IPS DF 6.9 (cell line): ENCODE measurements at regions not wholly inside any gene's neighbourhood (a gene's known extent, or its start where the extent isn't known, plus 50 kb on each side); places are given as distances from the start of the nearest gene placed in this dataset.
"Not testable (repeated sequence)": the region's sequence is repeated elsewhere in the genome, so short reads cannot be mapped to it uniquely, and the experiment has no call there.

ENCODE experiments used
- DNase-seq: peaks from one replicate; pipeline ENCODE4 v3.0.0-alpha.2; 2013; ENCODE audit warnings: low read depth, low spot score
- H3K27ac ChIP-seq: one replicate; pipeline ENCODE4 v1.5.1; 2013; ENCODE audit warnings: low read length, control low read depth
- H3K27me3 ChIP-seq: 2 replicates; pipeline ENCODE4 v1.6.1; 2013; ENCODE audit warnings: mild to moderate bottlenecking, low read length; ENCODE audit not compliant: control insufficient read depth, insufficient read depth
- H3K36me3 ChIP-seq: 2 replicates; pipeline ENCODE4 v1.6.1; 2013; ENCODE audit warnings: low read length; ENCODE audit not compliant: control insufficient read depth, insufficient read depth
- H3K4me1 ChIP-seq: 2 replicates; pipeline ENCODE4 v1.6.1; 2013; ENCODE audit warnings: low read length; ENCODE audit not compliant: control insufficient read depth, insufficient read depth
- H3K4me3 ChIP-seq: 2 replicates; pipeline ENCODE4 v1.5.1; 2013; ENCODE audit warnings: mild to moderate bottlenecking, low read length
- H3K9me3 ChIP-seq: 2 replicates; pipeline ENCODE4 v1.6.1; 2013; ENCODE audit warnings: low read length, inconsistent platforms; ENCODE audit not compliant: control insufficient read depth, insufficient read depth
- WGBS: extraction: QIAGEN DNeasy Blood & Tissue Kit; methylation state at CpG from one replicate; pipeline ENCODE4 v1.1.7; 2013; ENCODE audit warnings: mixed read lengths, missing lambda C conversion rate; ENCODE audit not compliant: insufficient read length, insufficient coverage; 5-methylcytosine and 5-hydroxymethylcytosine counted together

GRCh38 chr4:107366016-107366735 lies 330.1 kb upstream of the DKK2 start:
- Histone ChIP-seq H3K9me3 (no peaks in the 10 kb centered on the region), H3K4me1 (no peaks in the 10 kb centered on the region; the same call in 1 of the 2 replicates), H3K4me3 (no peak overlapping the region), H3K27me3 (no peaks in the 10 kb centered on the region), H3K36me3 (no peaks in the 10 kb centered on the region), H3K27ac (no peak overlapping the region)
- no CpG with 5 or more reads among the region's 5 CpGs for WGBS
- DNase-seq: no peak

GRCh38 chr4:107363125-107363524 lies 327.0 kb upstream of the DKK2 start:
- Histone ChIP-seq H3K27me3 (no peaks in the 10 kb centered on the region), H3K9me3 (no peaks in the 10 kb centered on the region), H3K36me3 (no peaks in the 10 kb centered on the region), H3K4me3 (no peak overlapping the region), H3K27ac (no peak overlapping the region), H3K4me1 (no peaks in the 10 kb centered on the region; the same call in 1 of the 2 replicates)
- DNase-seq: no peak
- WGBS: no CpG with 5 or more reads among the region's 2 CpGs

GRCh38 chr4:107359208-107359607 lies 323.1 kb upstream of the DKK2 start:
- no peaks in the 10 kb centered on the region for H3K9me3 ChIP-seq
- H3K27me3 ChIP-seq: no peaks in the 10 kb centered on the region
- H3K36me3 ChIP-seq: no peaks in the 10 kb centered on the region
- no peak overlapping the region for H3K27ac ChIP-seq
- H3K4me3 ChIP-seq: no peak overlapping the region
- H3K4me1 ChIP-seq: no peaks in the 10 kb centered on the region
- DNase-seq: no peak
- no CpG with 5 or more reads among the region's 1 CpG for WGBS

- no CpG with 5 or more reads among the region's 11 CpGs for WGBS
- H3K4me3 ChIP-seq, H3K9me3 ChIP-seq, H3K27me3 ChIP-seq, H3K27ac ChIP-seq, H3K4me1 ChIP-seq, H3K36me3 ChIP-seq: not testable (repeated sequence)
- peak; percentile 37 for DNase-seq
Observed at GRCh38 chr4:107354304-107354703, 318.2 kb upstream of the DKK2 start.

- no peaks in the 10 kb centered on the region for H3K27me3 ChIP-seq
- DNase-seq: no peak
- H3K4me3 ChIP-seq: no peak overlapping the region
- H3K9me3 ChIP-seq: no peaks in the 10 kb centered on the region
- H3K4me1 ChIP-seq: peaks cover 1% of the 10 kb centered on the region; the same call in 1 of the 2 replicates
- no peaks in the 10 kb centered on the region for H3K36me3 ChIP-seq
- H3K27ac ChIP-seq: no peak overlapping the region
Observed at GRCh38 chr4:107351196-107351595, 315.1 kb upstream of the DKK2 start.

- no peaks in the 10 kb centered on the region for H3K36me3 ChIP-seq
- H3K27me3 ChIP-seq: no peaks in the 10 kb centered on the region
- peaks cover 1% of the 10 kb centered on the region; the same call in 1 of the 2 replicates for H3K4me1 ChIP-seq
- no peak overlapping the region for H3K4me3 ChIP-seq
- DNase-seq: no peak
- H3K27ac ChIP-seq: no peak overlapping the region
- H3K9me3 ChIP-seq: no peaks in the 10 kb centered on the region
Observed at GRCh38 chr4:107349732-107350131, 313.6 kb upstream of the DKK2 start.

GRCh38 chr4:107349266-107349665 lies 313.2 kb upstream of the DKK2 start:
- DNase-seq: no peak
- no CpG with 5 or more reads among the region's 1 CpG for WGBS
- H3K27me3 ChIP-seq: no peaks in the 10 kb centered on the region
- H3K36me3 ChIP-seq: no peaks in the 10 kb centered on the region
- H3K4me1 ChIP-seq: peaks cover 1% of the 10 kb centered on the region; the same call in 1 of the 2 replicates
- H3K27ac ChIP-seq: no peak overlapping the region
- H3K4me3 ChIP-seq: no peak overlapping the region
- H3K9me3 ChIP-seq: no peaks in the 10 kb centered on the region

- H3K4me1 ChIP-seq: peaks cover 1% of the 10 kb centered on the region; the same call in 1 of the 2 replicates
- H3K27ac ChIP-seq: no peak overlapping the region
- H3K36me3 ChIP-seq: no peaks in the 10 kb centered on the region
- H3K9me3 ChIP-seq: no peaks in the 10 kb centered on the region
- no CpG with 5 or more reads among the region's 6 CpGs for WGBS
- no peak overlapping the region for H3K4me3 ChIP-seq
- H3K27me3 ChIP-seq: no peaks in the 10 kb centered on the region
- no peak for DNase-seq
Observed at GRCh38 chr4:107348188-107349050, 312.3 kb upstream of the DKK2 start.

- no peaks in the 10 kb centered on the region for H3K27me3 ChIP-seq
- WGBS: no CpG with 5 or more reads among the region's 1 CpG
- no peak overlapping the region for H3K27ac ChIP-seq
- DNase-seq: no peak
- H3K4me1 ChIP-seq: no peaks in the 10 kb centered on the region
- H3K36me3 ChIP-seq: no peaks in the 10 kb centered on the region
- H3K9me3 ChIP-seq: no peaks in the 10 kb centered on the region
- H3K4me3 ChIP-seq: no peak overlapping the region
Observed at GRCh38 chr4:107333518-107333917, 297.4 kb upstream of the DKK2 start.

- H3K27ac ChIP-seq, H3K27me3 ChIP-seq, H3K36me3 ChIP-seq, DNase-seq, H3K9me3 ChIP-seq, H3K4me1 ChIP-seq, H3K4me3 ChIP-seq: not testable (repeated sequence)
- no CpG with 5 or more reads among the region's 1 CpG for WGBS
Observed at GRCh38 chr4:107332656-107333055, 296.5 kb upstream of the DKK2 start.
